Stomach (tissue), 8 donors: ENCODE measurements at regions not wholly inside any gene's neighbourhood (a gene's known extent, or its start where the extent isn't known, plus 50 kb on each side); places are given as distances from the start of the nearest gene placed in this dataset.

Source experiments
- DNase-seq, 2 donors: peaks; one replicate each; pipeline versions ENCODE4 v3.0.0 to v3.0.0-alpha.2; 2013 to 2019
- H3K27ac ChIP-seq, 5 donors: fragments of 200-600 bp in 4 of 5; sonication (generic) in 4 of 5; one replicate each; pipeline ENCODE4 v1.5.1; 2013 to 2019; ENCODE audit warnings: mild to moderate bottlenecking in 1 of 5, moderate library complexity in 1 of 5
- H3K27me3 ChIP-seq, 3 donors: fragments of 200-600 bp; sonication (generic); one replicate each; pipeline ENCODE4 v1.5.1; 2017 to 2019; ENCODE audit warnings: mixed run types in 1 of 3
- H3K36me3 ChIP-seq, 4 donors: fragments of 200-600 bp; sonication (generic); 1 replicate in 3 of 4; 2 replicates in 1 of 4; pipeline ENCODE4 v1.5.1; 2016 to 2019
- H3K4me1 ChIP-seq, 4 donors: fragments of 200-600 bp; sonication (generic); one replicate each; pipeline ENCODE4 v1.5.1; 2016 to 2019
- H3K4me3 ChIP-seq, 4 donors: fragments of 200-600 bp; sonication (generic) in 3 of 4; one replicate each; pipeline ENCODE4 v1.5.1; 2016 to 2019; ENCODE audit warnings: mild to moderate bottlenecking in 1 of 4
- H3K9me3 ChIP-seq, 4 donors: fragments of 200-600 bp; sonication (generic); one replicate each; pipeline ENCODE4 v1.5.1; 2016 to 2019
- EP300 ChIP-seq: sonication (generic); formaldehyde crosslinking; IDR thresholded peaks from one replicate; pipeline ENCODE4 v1.6.1; 2017; ENCODE audit warnings: antibody characterized with exemption
- POLR2A ChIP-seq, 4 donors: fragments of 450-650 bp; IDR thresholded peaks; one replicate each; pipeline ENCODE4 v1.6.1; 2016; ENCODE audit warnings: antibody characterized with exemption in 4 of 4, control low read depth in 2 of 4, mild to moderate bottlenecking in 1 of 4, moderate library complexity in 1 of 4
- POLR2AphosphoS5 ChIP-seq, 3 donors: sonication (generic); formaldehyde crosslinking; IDR thresholded peaks; one replicate each; pipeline ENCODE4 v1.6.1; 2016; ENCODE audit warnings: antibody characterized with exemption in 3 of 3
- WGBS, 5 donors: extraction: QIAGEN DNeasy Blood & Tissue Kit in 3 of 5; methylation state at CpG; one replicate each; pipeline versions ENCODE4 v1.1.5 to v1.1.7; 2013 to 2018; 5-methylcytosine and 5-hydroxymethylcytosine counted together
- intact Hi-C: fragments of 100-400 bp; cut with DNase I; formaldehyde crosslinking; loops from one replicate; pipeline ENCODE4 v1.15.1; 2023; ENCODE audit warnings: low total_unique reads
- TF ChIP-seq, protein P1 (sequence below), 7 experiments: fragments of 450-650 bp in 4 of 7; fragments of 200-600 bp in 3 of 7; sonication (generic) in 3 of 7; IDR thresholded peaks; one replicate each; pipeline ENCODE4 v1.5.1; 2016 to 2019; ENCODE audit warnings: antibody characterized with exemption in 7 of 7, control low read depth in 2 of 7, mild to moderate bottlenecking in 1 of 7
- donor health status: healthy with polysubstance abuse.
- donor health status: Bipolar disorder and iron deficiency.
- donor health status: healthy.

DNA sequence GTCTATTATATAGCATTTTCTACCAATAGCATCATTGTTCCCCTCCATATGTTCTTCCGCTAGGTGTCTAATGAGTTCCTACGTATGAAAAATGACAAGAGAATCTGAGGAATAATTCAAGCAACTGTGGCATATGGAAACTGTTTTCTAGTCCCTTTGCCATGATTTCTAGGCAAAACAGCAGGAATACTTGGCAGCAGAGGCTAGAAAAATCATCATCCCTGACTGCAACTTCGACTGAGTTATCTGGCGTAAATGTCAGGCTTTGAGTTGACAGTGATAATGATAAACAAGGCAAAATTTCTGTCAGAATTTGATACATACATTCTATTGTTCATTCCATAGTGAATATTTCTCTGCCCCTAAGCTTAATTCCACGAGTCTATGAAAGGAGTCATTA, 572.8 kb upstream of the USP15 start:
- WGBS, 5 donors: 50 to 70% (median 62%) methylated on average over 5 of the region's 5 CpGs
- H3K4me3 ChIP-seq: no peak overlapping the region
- intact Hi-C loops: no loop called here
- H3K27me3 ChIP-seq: no peaks in the 10 kb centered on the region
- no peak overlapping the region for H3K27ac ChIP-seq
- TF ChIP-seq, protein P1, sequence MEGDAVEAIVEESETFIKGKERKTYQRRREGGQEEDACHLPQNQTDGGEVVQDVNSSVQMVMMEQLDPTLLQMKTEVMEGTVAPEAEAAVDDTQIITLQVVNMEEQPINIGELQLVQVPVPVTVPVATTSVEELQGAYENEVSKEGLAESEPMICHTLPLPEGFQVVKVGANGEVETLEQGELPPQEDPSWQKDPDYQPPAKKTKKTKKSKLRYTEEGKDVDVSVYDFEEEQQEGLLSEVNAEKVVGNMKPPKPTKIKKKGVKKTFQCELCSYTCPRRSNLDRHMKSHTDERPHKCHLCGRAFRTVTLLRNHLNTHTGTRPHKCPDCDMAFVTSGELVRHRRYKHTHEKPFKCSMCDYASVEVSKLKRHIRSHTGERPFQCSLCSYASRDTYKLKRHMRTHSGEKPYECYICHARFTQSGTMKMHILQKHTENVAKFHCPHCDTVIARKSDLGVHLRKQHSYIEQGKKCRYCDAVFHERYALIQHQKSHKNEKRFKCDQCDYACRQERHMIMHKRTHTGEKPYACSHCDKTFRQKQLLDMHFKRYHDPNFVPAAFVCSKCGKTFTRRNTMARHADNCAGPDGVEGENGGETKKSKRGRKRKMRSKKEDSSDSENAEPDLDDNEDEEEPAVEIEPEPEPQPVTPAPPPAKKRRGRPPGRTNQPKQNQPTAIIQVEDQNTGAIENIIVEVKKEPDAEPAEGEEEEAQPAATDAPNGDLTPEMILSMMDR (IDR thresholded peaks at IDR 0.05): no peak
- no peak for TF ChIP-seq EP300
- no peak for TF ChIP-seq POLR2A (IDR thresholded peaks at IDR 0.05)
- no peaks in the 10 kb centered on the region for H3K4me1 ChIP-seq
- no peaks in the 10 kb centered on the region for H3K9me3 ChIP-seq
- DNase-seq: no peak
- no peaks in the 10 kb centered on the region for H3K36me3 ChIP-seq

DNA sequence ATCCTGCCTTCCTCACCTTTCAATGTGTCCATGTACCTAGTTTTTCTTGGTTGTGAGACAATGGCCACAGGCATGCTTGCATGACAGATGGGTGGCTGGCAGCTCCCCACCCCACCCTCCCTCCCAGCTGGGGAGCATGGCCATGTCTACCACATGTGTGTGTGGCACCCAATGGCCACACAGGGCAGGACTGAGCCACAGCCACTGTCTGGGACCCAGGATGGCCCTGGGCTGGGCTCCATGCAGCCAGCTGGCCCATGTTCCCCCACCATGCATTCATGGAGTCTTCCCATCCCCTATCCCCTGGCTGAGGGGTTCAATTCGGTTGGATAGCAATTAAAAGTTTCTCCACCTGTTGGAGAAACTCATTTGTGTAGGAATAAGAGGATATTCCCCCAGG, 566.0 kb upstream of the USP15 start:
- Histone ChIP-seq H3K27me3 (no peaks in the 10 kb centered on the region), H3K36me3 (no peaks in the 10 kb centered on the region), H3K9me3 (peaks cover 3 to 53% (median 34%) of the 10 kb centered on the region in 4 donors), H3K27ac (no peak overlapping the region), H3K4me3 (no peak overlapping the region), H3K4me1 (no peaks in the 10 kb centered on the region)
- intact Hi-C loops: no loop called here
- 27 to 62% (median 33%) methylated on average over 1 of the region's 1 CpG for WGBS, 5 donors
- DNase-seq: no peak
- TF ChIP-seq POLR2A (IDR thresholded peaks at IDR 0.05): no peak
- TF ChIP-seq, protein P1 (IDR thresholded peaks at IDR 0.05): no peak

DNA sequence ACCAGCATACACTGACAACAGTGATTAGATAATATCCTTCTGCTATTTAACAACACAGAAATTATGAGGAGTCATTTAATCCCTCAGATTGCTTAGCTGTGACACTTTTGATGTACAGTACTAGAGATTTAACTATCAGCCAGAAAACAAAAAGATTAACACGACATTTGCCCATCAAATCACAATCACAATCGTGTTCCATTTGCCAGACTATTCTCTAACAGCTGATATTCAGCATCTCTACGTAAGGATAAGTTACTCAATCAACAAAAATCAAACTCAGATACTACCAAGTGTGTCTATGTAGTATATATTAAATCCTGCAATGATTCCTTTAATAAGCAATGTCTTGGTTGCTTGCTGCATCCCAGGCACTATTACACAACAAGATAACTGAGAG, 558.7 kb upstream of the USP15 start:
- Histone ChIP-seq H3K9me3 (peaks cover 3 to 28% (median 20%) of the 10 kb centered on the region in 4 donors), H3K36me3 (no peaks in the 10 kb centered on the region), H3K4me3 (no peak overlapping the region), H3K27me3 (no peaks in the 10 kb centered on the region), H3K27ac (no peak overlapping the region), H3K4me1 (no peaks in the 10 kb centered on the region)
- TF ChIP-seq POLR2AphosphoS5 (IDR thresholded peaks at IDR 0.05) (no peak), POLR2A (IDR thresholded peaks at IDR 0.05) (no peak), EP300 (no peak)
- TF ChIP-seq, protein P1 (IDR thresholded peaks at IDR 0.05): no peak
- 71 to 84% (median 79%) methylated on average over 3 of the region's 3 CpGs for WGBS, 5 donors
- intact Hi-C loops: no loop called here
- DNase-seq: no peak

DNA sequence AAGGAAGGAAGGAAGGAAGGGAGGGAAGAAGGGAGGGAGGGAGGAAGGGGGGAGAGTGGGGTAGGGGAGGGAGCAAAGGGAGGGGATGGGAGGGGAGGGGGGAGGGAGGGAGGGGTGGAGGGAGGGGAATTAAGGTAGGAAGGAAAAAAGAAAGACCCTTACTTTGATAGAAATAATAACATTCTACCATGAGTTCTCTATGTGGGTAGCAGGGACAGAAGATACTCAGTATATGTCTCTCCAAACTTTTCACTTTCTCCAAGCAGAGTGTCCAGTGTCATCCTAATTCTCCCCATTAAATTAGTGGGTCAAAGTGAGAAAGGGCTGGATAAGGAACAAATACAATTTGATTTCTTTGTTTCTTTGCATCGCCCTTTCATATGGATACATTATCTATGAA, 553.4 kb upstream of the USP15 start:
- no peak overlapping the region for H3K27ac ChIP-seq
- no peak for DNase-seq
- H3K4me3 ChIP-seq: no peak overlapping the region
- TF ChIP-seq POLR2AphosphoS5 (IDR thresholded peaks at IDR 0.05) (no peak), EP300 (no peak), POLR2A (IDR thresholded peaks at IDR 0.05) (no peak)
- TF ChIP-seq, protein P1 (IDR thresholded peaks at IDR 0.05): no peak
- no peaks in the 10 kb centered on the region for H3K4me1 ChIP-seq
- no peaks in the 10 kb centered on the region for H3K27me3 ChIP-seq
- no peaks in the 10 kb centered on the region for H3K36me3 ChIP-seq
- intact Hi-C loops: no loop called here
- no peaks in the 10 kb centered on the region for H3K9me3 ChIP-seq
- WGBS, 5 donors: 91 to 100% (median 95%) methylated on average over 1 of the region's 1 CpG

DNA sequence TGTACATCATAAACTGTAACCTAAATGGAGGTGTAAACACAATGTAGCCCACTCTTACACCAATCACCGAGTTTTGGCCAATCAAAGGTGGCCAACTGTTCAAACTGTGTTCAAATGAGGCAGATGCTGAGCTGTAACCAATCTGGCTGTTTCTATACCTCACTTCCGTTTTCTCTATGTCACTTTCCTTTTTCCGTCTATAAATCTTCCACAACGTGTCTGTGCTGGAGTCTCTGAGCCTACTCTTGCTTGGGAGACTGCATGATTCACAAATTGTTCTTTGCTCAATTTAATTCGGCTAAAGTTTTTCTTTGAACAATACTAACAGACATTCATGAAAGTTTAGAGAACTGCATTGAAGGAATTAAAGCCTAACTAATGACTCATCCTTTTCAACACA, 547.1 kb upstream of the USP15 start:
- Histone ChIP-seq H3K36me3 (no peaks in the 10 kb centered on the region), H3K27ac (no peak overlapping the region), H3K9me3 (no peaks in the 10 kb centered on the region), H3K4me3 (no peak overlapping the region), H3K4me1 (no peaks in the 10 kb centered on the region), H3K27me3 (no peaks in the 10 kb centered on the region)
- no peak for DNase-seq
- TF ChIP-seq POLR2AphosphoS5 (IDR thresholded peaks at IDR 0.05) (no peak), EP300 (no peak), POLR2A (IDR thresholded peaks at IDR 0.05) (no peak)
- TF ChIP-seq, protein P1 (IDR thresholded peaks at IDR 0.05): no peak
- intact Hi-C loops: no loop called here
- 68 to 83% (median 75%) methylated on average over 5 of the region's 5 CpGs for WGBS, 5 donors
